Left ventricle myocardium inferior (tissue), 1 donor: ENCODE measurements at regions not wholly inside any gene's neighbourhood (a gene's known extent, or its start where the extent isn't known, plus 50 kb on each side); places are given as distances from the start of the nearest gene placed in this dataset.

Experiments
- DNase-seq: peaks from one replicate; pipeline ENCODE4 v3.0.0-alpha.2; 2020
- H3K27ac ChIP-seq: fragments of 200-600 bp; replicated peaks from 2 replicates; pipeline ENCODE4 v1.8.0; 2021
- H3K27me3 ChIP-seq: fragments of 200-600 bp; 2 replicates; pipeline ENCODE4 v1.8.0; 2021; ENCODE audit warnings: low read depth
- H3K36me3 ChIP-seq: fragments of 200-600 bp; 2 replicates; pipeline ENCODE4 v1.8.0; 2021
- H3K4me1 ChIP-seq: fragments of 200-600 bp; 2 replicates; pipeline ENCODE4 v1.8.0; 2021
- H3K4me3 ChIP-seq: fragments of 200-600 bp; 2 replicates; pipeline ENCODE4 v1.8.0; 2021; ENCODE audit warnings: mild to moderate bottlenecking, moderate library complexity
- H3K9me3 ChIP-seq: fragments of 200-600 bp; replicated peaks from 2 replicates; pipeline ENCODE4 v1.8.0; 2021
- intact Hi-C: fragments of 100-400 bp; cut with micrococcal nuclease; formaldehyde crosslinking; loops from one replicate; pipeline ENCODE4 v1.11.0; 2022
- TF ChIP-seq, protein P1 (sequence below): fragments of 200-600 bp; IDR thresholded peaks from 2 replicates; pipeline ENCODE4 v1.8.0; 2021; ENCODE audit warnings: antibody characterized with exemption, mild to moderate bottlenecking, borderline replicate concordance
- donor health status: DM: no; HTN: yes; CAD: no; lungs with severe emphysema.

DNA sequence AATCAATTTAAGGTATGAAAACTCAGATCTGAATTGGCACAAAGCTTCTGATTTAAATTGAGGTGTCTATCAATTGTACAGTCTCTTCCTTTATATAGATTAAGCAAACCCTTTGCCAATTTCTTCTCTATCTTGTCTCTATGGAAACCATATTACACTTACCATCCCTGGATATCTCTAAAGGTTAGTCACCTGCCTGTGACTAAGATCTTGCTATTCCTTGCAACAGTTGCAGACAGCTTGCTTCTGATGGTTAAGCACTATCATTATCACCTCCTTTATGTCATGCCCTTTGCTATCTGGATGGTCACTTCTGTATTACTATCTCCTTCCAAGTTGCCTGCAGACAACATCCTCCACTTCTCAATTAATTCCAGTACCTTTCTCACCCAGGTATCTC is 998.6 kb upstream of the B3GALT2 start:
- Histone ChIP-seq H3K4me1 (no peaks in the 10 kb centered on the region), H3K4me3 (no peak overlapping the region), H3K9me3 (peaks cover 11% of the 10 kb centered on the region), H3K27me3 (no peaks in the 10 kb centered on the region), H3K36me3 (no peaks in the 10 kb centered on the region), H3K27ac (no peak overlapping the region)
- intact Hi-C loops: no loop called here
- TF ChIP-seq, protein P1, sequence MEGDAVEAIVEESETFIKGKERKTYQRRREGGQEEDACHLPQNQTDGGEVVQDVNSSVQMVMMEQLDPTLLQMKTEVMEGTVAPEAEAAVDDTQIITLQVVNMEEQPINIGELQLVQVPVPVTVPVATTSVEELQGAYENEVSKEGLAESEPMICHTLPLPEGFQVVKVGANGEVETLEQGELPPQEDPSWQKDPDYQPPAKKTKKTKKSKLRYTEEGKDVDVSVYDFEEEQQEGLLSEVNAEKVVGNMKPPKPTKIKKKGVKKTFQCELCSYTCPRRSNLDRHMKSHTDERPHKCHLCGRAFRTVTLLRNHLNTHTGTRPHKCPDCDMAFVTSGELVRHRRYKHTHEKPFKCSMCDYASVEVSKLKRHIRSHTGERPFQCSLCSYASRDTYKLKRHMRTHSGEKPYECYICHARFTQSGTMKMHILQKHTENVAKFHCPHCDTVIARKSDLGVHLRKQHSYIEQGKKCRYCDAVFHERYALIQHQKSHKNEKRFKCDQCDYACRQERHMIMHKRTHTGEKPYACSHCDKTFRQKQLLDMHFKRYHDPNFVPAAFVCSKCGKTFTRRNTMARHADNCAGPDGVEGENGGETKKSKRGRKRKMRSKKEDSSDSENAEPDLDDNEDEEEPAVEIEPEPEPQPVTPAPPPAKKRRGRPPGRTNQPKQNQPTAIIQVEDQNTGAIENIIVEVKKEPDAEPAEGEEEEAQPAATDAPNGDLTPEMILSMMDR: no peak
- DNase-seq: no peak

DNA sequence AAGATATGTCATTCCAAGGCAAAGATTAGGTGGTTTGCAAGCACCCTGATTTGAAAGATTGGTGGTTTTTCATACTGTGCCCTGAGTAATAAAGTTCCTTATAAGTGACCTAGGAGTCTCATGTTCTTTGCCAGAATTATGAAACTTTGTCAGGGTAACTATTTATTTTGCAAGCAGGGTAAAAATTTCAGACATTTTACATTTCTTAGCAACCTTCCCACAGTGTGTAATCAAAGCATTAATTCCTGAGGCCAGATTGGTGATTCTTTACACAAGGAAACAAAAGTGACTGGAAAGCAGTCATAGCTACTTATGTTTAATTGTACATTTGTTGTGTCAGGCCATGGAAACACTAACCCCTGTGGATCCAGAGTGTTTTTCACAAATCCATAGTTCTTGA is 998.0 kb upstream of the B3GALT2 start:
- no peaks in the 10 kb centered on the region for H3K4me1 ChIP-seq
- no peak overlapping the region for H3K27ac ChIP-seq
- no peak for DNase-seq
- TF ChIP-seq, protein P1: no peak
- H3K36me3 ChIP-seq: no peaks in the 10 kb centered on the region
- no peaks in the 10 kb centered on the region for H3K27me3 ChIP-seq
- intact Hi-C loops: no loop called here
- H3K4me3 ChIP-seq: no peak overlapping the region
- H3K9me3 ChIP-seq: peaks cover 11% of the 10 kb centered on the region

DNA sequence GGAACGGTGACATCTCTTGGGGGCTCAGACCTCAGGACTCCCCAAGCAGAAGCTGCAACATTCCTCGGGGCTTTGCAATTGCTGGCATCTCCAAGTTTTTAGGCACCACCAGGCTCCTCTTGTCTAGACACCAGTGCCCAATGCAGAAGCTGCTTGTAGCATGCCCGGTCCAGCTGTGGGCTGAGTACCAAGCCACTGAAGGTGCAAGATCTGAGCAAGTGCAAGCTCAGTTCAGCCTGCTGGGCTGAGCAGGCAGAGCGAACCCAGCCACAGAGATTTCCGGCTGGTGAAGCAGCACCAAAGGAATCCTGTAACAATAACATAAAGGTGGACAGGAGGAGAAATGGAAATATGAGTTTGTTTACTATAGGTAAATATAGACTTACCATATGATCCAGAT is 995.4 kb upstream of the B3GALT2 start:
- no peak overlapping the region for H3K27ac ChIP-seq
- no peaks in the 10 kb centered on the region for H3K36me3 ChIP-seq
- no peak for DNase-seq
- no peaks in the 10 kb centered on the region for H3K27me3 ChIP-seq
- peaks cover 11% of the 10 kb centered on the region for H3K9me3 ChIP-seq
- H3K4me1 ChIP-seq: no peaks in the 10 kb centered on the region
- intact Hi-C loops: no loop called here
- TF ChIP-seq, protein P1: no peak
- no peak overlapping the region for H3K4me3 ChIP-seq

DNA sequence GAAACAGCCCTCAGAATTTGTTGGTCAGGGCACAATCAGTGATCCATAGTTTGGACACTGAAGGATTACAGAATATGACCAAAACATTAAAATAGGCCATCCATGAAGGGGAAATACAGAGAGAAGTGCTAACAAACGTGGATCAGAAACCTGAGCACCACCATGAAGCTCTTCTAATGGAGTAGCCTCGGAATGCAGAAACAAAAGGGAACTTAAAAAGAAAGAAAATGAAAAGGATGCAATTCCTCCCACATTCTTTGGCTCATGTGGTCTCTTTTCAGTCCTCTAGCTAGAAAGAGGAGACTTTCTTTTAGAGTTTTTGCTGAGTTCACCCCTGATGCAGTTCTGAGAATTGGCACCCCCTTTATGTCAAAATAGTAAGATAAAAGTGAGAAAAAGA is 989.8 kb upstream of the B3GALT2 start:
- peaks cover 2% of the 10 kb centered on the region for H3K9me3 ChIP-seq
- H3K36me3 ChIP-seq: no peaks in the 10 kb centered on the region
- H3K27ac ChIP-seq: no peak overlapping the region
- intact Hi-C loops: no loop called here
- H3K4me1 ChIP-seq: no peaks in the 10 kb centered on the region
- TF ChIP-seq, protein P1: no peak
- DNase-seq: no peak
- no peaks in the 10 kb centered on the region for H3K27me3 ChIP-seq
- H3K4me3 ChIP-seq: no peak overlapping the region

DNA sequence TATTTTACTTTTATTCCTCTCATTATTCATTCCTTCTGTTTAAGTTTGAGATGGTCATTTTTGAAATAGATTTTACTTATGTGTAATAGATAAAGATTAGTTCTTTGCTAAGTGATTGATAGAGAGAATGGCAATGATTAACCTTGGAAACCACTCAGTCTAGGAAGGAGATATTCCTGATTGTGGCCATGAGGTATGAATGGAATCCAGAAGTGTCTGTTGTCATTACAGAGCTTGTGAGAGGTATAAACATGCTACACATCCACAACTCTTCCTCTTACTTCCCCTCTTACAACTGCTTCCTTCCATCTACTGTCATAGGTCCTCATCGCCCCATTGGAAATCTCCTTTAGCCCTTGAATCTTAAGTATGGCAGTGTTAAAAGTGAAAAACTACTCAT is 988.8 kb upstream of the B3GALT2 start:
- no peaks in the 10 kb centered on the region for H3K36me3 ChIP-seq
- no peak overlapping the region for H3K27ac ChIP-seq
- intact Hi-C loops: no loop called here
- no peaks in the 10 kb centered on the region for H3K27me3 ChIP-seq
- TF ChIP-seq, protein P1: no peak
- peaks cover 4% of the 10 kb centered on the region for H3K9me3 ChIP-seq
- no peaks in the 10 kb centered on the region for H3K4me1 ChIP-seq
- no peak for DNase-seq
- H3K4me3 ChIP-seq: no peak overlapping the region

DNA sequence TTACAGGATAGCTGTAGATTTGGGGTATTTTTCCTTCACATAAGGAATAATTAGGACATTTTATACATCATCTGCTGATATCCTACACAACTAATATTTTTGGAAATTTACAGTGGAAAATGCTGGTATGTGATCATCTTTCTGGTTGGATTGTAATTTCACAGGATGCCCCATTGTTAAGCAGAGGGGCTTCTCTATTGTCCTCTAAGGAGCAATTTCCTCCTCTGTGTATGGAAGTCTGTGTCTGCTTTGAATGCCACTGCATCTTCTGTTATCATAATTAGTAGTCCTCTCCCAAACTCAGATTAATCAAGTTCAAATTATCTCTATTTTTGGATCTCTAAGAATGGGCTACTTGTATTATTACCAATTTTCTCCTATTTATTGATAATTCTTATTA is 988.1 kb upstream of the B3GALT2 start:
- no peak overlapping the region for H3K27ac ChIP-seq
- DNase-seq: no peak
- intact Hi-C loops: no loop called here
- no peaks in the 10 kb centered on the region for H3K27me3 ChIP-seq
- peaks cover 10% of the 10 kb centered on the region for H3K9me3 ChIP-seq
- TF ChIP-seq, protein P1: no peak
- no peaks in the 10 kb centered on the region for H3K36me3 ChIP-seq
- no peaks in the 10 kb centered on the region for H3K4me1 ChIP-seq
- no peak overlapping the region for H3K4me3 ChIP-seq
